Testis (tissue), 2 donors: ENCODE measurements at regions not wholly inside any gene's neighbourhood (a gene's known extent, or its start where the extent isn't known, plus 50 kb on each side); places are given as distances from the start of the nearest gene placed in this dataset.

Source experiments
- DNase-seq: peaks from one replicate; pipeline ENCODE4 v3.0.0-alpha.2; 2019
- H3K27ac ChIP-seq, 2 donors: fragments of 200-600 bp; sonication (generic); one replicate each; pipeline ENCODE4 v1.5.1; 2019
- H3K27me3 ChIP-seq: fragments of 200-600 bp; sonication (generic); one replicate; pipeline ENCODE4 v1.5.1; 2019
- H3K36me3 ChIP-seq: fragments of 200-600 bp; sonication (generic); one replicate; pipeline ENCODE4 v1.5.1; 2017; ENCODE audit warnings: low read depth; ENCODE audit errors: missing control alignments
- H3K4me1 ChIP-seq: fragments of 200-600 bp; sonication (generic); one replicate; pipeline ENCODE4 v1.5.1; 2019
- H3K4me3 ChIP-seq, 2 donors: fragments of 200-600 bp; sonication (generic); one replicate each; pipeline ENCODE4 v1.5.1; 2017 to 2019
- H3K9me3 ChIP-seq: fragments of 200-600 bp; sonication (generic); one replicate; pipeline ENCODE4 v1.5.1; 2017
- POLR2A ChIP-seq: fragments of 450-650 bp; IDR thresholded peaks from one replicate; pipeline ENCODE4 v1.6.1; 2017; ENCODE audit warnings: antibody characterized with exemption, mild to moderate bottlenecking, moderate library complexity
- WGBS, 2 donors: methylation state at CpG; one replicate each; pipeline ENCODE4 v1.1.5; 2018; 5-methylcytosine and 5-hydroxymethylcytosine counted together
- intact Hi-C: fragments of 100-400 bp; cut with DNase I; formaldehyde crosslinking; loops from one replicate; pipeline ENCODE4 v1.15.1; 2023; ENCODE audit warnings: low total_unique reads
- TF ChIP-seq, protein P1 (sequence below), 3 experiments: fragments of 450-650 bp in 2 of 3; fragments of 200-600 bp in 1 of 3; sonication (generic) in 1 of 3; IDR thresholded peaks; one replicate each; pipeline ENCODE4 v1.5.1; 2016 to 2019; ENCODE audit warnings: antibody characterized with exemption in 3 of 3, mild to moderate bottlenecking in 2 of 3, moderate library complexity in 1 of 3

DNA sequence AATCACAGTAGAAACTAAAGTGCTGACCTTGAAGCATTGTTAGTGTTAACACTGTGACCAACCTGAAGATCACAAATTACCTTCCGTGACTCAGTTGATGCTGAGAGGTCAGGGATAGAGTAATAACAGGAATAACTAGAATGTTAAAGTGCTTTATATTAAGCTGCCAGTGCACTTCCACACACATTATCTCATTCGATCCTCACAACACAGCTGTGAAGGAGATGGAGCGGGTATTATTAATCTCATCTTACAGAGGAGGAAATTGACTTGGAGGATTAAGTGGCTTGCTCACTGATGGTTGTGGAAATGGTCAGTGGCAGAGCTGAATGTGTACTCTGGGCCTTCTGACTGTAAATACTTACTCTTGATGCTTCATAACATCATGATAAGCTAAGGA is 252.5 kb upstream of the DMRT1 start:
- Histone ChIP-seq H3K9me3 (no peaks in the 10 kb centered on the region), H3K36me3 (no peaks in the 10 kb centered on the region), H3K27ac (no peak overlapping the region), H3K4me3 (no peak overlapping the region), H3K27me3 (no peaks in the 10 kb centered on the region), H3K4me1 (no peaks in the 10 kb centered on the region)
- intact Hi-C loops = no loop called here
- WGBS, 2 donors = 65 to 84% methylated on average over 3 of the region's 3 CpGs
- DNase-seq = no peak
- TF ChIP-seq POLR2A = no peak
- TF ChIP-seq, protein P1, sequence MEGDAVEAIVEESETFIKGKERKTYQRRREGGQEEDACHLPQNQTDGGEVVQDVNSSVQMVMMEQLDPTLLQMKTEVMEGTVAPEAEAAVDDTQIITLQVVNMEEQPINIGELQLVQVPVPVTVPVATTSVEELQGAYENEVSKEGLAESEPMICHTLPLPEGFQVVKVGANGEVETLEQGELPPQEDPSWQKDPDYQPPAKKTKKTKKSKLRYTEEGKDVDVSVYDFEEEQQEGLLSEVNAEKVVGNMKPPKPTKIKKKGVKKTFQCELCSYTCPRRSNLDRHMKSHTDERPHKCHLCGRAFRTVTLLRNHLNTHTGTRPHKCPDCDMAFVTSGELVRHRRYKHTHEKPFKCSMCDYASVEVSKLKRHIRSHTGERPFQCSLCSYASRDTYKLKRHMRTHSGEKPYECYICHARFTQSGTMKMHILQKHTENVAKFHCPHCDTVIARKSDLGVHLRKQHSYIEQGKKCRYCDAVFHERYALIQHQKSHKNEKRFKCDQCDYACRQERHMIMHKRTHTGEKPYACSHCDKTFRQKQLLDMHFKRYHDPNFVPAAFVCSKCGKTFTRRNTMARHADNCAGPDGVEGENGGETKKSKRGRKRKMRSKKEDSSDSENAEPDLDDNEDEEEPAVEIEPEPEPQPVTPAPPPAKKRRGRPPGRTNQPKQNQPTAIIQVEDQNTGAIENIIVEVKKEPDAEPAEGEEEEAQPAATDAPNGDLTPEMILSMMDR (IDR thresholded peaks at IDR 0.05) = no peak

DNA sequence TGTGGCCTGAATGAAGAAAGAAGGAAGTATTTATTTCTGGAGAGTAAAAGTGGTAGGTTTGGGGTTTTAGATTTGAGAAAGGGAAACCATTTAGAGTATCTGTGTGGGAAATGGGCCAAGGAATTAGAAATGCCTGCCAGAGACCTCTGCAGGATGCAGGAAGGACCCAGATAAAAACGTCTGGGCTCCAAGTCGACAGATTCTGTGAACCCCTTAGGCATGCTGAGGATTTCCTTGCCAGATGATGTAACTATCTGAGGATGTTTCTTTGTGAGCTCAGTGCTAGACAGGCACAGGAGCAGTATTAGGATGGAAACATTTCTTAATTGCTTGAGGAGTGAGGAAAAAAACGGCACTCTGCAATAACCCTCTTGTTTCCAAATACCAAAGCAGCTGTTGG is 251.8 kb upstream of the DMRT1 start:
- Histone ChIP-seq H3K4me1 (no peaks in the 10 kb centered on the region), H3K9me3 (no peaks in the 10 kb centered on the region), H3K27me3 (no peaks in the 10 kb centered on the region), H3K27ac (peak overlapping the region in 1 of 2 donors; percentile 31), H3K4me3 (no peak overlapping the region), H3K36me3 (no peaks in the 10 kb centered on the region)
- DNase-seq = no peak
- 3 to 10% methylated on average over 3 of the region's 3 CpGs for WGBS, 2 donors
- no peak for TF ChIP-seq POLR2A
- TF ChIP-seq, protein P1 (IDR thresholded peaks at IDR 0.05) = no peak
- intact Hi-C loops = no loop called here

DNA sequence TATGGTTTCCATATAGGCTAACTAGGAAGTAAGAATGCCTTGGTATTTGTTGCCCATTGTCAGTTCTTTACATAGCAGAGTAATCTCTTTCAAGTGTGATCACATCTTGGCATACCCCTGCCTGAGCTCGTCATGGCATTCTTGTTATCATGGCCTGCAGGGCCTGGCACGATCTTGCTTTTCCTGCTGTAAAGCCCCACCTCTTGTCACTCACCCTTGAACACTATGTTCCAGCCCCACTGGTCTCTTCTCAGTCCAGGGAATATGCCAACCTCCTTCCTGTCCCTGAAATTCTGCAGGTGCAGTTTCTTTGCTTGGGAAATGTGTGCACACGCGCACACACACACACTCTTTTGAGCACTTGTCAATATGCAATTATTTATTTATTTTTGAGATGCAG is 250.2 kb upstream of the DMRT1 start:
- peak; percentile 63 for DNase-seq
- intact Hi-C loops = no loop called here
- WGBS, 2 donors = 65 to 72% methylated on average over 4 of the region's 4 CpGs
- Histone ChIP-seq H3K27me3 (no peaks in the 10 kb centered on the region), H3K9me3 (no peaks in the 10 kb centered on the region), H3K4me1 (no peaks in the 10 kb centered on the region), H3K36me3 (no peaks in the 10 kb centered on the region), H3K4me3 (no peak overlapping the region), H3K27ac (no peak overlapping the region)
- TF ChIP-seq, protein P1 (IDR thresholded peaks at IDR 0.05) = no peak
- no peak for TF ChIP-seq POLR2A

DNA sequence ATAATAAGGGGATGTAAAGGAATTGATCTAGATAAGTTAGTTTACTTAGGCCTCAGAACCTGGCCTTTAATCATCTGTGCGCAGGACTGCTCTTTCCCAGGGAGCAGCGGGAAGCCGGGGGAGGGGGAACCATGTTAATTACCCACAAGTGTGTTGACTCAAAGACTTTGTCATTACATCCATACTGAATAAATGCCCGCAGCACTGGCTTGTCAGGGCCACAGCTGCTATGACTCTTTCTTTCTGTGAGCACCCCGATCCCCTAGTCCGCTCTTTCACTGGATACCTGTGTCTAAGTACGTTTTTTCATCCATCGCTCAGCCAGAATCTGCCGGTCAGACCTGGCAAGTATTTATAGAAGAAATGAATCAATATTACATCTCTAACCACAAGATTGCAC is 249.3 kb upstream of the DMRT1 start:
- no peak for TF ChIP-seq POLR2A
- TF ChIP-seq, protein P1 (IDR thresholded peaks at IDR 0.05) = no peak
- DNase-seq = no peak
- intact Hi-C loops = no loop called here
- Histone ChIP-seq H3K9me3 (no peaks in the 10 kb centered on the region), H3K27me3 (no peaks in the 10 kb centered on the region), H3K36me3 (no peaks in the 10 kb centered on the region), H3K4me1 (no peaks in the 10 kb centered on the region), H3K4me3 (no peak overlapping the region), H3K27ac (no peak overlapping the region)
- 88 to 90% methylated on average over 9 of the region's 9 CpGs for WGBS, 2 donors

DNA sequence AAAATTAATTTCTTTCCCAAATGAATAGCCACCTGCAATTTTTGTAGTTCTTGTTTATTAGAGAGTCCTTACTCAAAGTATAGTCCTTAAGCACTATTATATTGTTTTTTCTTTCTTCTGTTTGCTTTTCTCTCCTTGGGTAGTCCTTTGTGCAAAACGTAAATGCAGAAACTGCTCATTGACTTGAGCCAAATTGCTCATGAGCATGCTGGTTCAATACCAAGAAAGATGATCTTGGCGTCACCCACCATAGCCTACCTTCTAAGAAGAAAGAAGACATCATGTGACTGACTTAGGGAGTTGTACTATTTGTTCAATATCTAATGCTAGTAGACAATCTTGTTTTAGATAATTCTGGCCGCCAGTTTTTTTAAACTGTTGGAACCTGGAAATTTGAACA is 248.8 kb upstream of the DMRT1 start:
- Histone ChIP-seq H3K9me3 (no peaks in the 10 kb centered on the region), H3K27me3 (no peaks in the 10 kb centered on the region), H3K27ac (no peak overlapping the region), H3K36me3 (no peaks in the 10 kb centered on the region), H3K4me1 (no peaks in the 10 kb centered on the region), H3K4me3 (no peak overlapping the region)
- intact Hi-C loops = no loop called here
- no peak for DNase-seq
- WGBS, 2 donors = 89 to 92% methylated on average over 3 of the region's 3 CpGs
- TF ChIP-seq, protein P1 (IDR thresholded peaks at IDR 0.05) = no peak
- no peak for TF ChIP-seq POLR2A
